HG03095 (cell line): ENCODE measurements at regions not wholly inside any gene's neighbourhood (a gene's known extent, or its start where the extent isn't known, plus 50 kb on each side); places are given as distances from the start of the nearest gene placed in this dataset.
"Not testable (repeated sequence)": the region's sequence is repeated elsewhere in the genome, so short reads cannot be mapped to it uniquely, and the experiment has no call there.

Experiments used
- ATAC-seq: cut with Tn5 transposase; IDR thresholded peaks from one replicate; pipeline ENCODE4 v1.9.1; 2021; ENCODE audit warnings: moderate library complexity; ENCODE audit not compliant: unreplicated experiment

DNA sequence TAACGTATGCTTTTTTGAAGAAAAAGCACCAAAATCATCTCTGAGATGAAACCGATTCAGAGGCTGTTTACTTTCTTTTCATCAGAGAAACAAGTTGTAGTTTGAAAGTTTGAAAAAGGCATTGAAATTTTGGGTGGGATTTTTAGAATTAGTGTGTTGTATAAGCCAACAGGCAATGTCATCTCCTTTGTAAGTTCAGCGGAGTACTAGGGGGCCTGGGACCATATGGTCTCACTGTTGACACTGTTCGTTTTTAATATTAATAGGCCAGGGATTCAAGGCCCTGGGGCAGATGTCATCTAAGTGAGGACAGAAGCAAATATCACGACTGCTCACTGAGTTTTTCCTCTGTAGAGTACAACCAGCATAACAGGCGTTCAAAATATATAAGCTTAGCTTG lies 256.2 kb upstream of the RARB start:
- no peak for ATAC-seq

DNA sequence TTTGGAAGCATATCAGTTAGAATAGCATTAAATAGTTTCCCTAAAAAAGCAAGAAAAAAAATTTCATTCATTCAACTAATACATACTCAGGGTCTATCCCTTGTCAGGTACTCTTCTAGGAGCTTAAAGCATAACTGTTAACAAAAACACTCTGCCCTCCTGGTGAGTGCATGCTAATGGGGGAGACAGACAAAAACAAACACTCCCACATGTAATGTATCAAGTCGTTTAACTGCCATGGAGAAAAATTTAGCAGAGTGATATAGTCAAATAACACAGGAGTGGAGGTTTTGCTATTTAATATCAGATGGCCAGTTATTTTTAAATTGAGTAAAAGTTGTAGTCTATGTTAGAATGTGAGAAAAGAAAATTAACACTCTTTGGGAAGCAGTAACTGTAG lies 254.5 kb upstream of the RARB start:
- no peak for ATAC-seq

DNA sequence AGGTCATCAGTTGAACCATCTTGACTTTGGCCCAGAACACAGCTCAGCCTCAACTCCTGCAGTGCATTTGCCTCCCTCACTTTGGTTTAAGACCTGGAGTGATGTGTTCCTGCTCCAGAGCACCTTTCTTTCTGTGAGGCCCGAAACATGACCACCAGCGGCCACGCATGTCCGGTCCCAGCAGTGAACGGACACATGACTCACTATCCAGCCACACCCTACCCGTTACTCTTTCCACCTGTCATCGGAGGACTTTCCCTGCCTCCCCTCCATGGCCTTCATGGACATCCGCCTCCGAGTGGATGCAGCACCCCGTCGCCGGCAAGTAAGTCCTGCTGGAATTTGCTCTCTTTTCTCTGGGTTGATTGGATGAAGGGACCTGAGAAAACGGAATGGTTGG lies 253.8 kb upstream of the RARB start:
- ATAC-seq: no peak

DNA sequence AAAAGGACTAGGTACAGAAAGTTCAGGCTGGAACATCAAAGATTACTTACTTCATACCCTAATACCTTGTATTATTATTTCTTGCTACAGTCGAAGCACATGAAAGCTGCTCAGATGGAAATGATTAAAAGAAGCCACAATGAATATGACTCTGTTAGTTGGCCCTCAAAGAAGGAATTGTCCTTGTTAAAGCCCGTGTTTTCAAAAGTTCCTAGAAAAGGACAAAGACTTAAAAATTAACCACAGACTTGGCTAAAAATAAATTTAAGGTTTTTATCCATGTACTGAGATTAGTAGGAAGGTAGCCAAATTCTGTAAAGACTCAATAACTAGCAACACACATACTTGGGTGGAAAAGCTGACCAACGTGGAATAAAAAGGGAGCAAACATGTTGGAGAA lies 251.0 kb upstream of the RARB start:
- no peak for ATAC-seq

DNA sequence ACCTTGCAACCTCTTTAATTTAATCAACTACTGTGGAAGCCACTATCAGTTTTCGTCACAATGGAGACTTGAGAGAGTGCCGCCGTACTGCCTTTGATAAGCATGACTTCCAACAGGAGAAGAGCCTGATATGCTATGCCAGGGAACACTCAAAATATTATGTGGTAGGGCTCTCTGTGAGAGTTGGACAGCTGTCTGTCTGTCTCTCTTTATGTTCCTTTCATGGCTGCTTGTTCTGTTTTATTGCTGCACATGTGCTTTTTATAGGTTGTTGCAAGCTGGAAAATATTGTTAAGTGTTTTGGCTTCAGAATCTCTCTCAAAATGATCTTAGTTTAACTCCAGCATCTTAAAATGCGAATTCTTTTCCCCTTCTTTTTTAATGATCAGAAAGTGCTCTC lies 249.4 kb upstream of the RARB start:
- no peak for ATAC-seq

DNA sequence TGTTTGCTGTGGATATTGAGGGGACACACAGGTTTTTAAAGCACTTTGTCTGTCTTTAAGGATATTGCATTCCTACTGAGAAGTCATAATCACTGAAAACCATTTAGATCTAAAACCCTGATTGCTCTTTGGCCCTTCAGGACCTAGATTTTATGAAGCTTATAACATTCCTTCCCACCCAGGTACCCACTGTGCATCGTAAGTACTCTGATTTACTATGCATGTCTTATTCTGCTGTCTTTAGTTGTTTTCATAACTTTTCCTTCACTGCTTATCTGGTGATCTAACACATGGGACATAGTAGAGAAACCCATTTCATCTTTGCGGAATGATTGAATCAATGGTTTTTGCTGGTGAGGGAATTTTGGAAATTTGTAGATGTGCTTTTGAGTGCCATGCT lies 247.0 kb upstream of the RARB start:
- ATAC-seq: no peak

DNA sequence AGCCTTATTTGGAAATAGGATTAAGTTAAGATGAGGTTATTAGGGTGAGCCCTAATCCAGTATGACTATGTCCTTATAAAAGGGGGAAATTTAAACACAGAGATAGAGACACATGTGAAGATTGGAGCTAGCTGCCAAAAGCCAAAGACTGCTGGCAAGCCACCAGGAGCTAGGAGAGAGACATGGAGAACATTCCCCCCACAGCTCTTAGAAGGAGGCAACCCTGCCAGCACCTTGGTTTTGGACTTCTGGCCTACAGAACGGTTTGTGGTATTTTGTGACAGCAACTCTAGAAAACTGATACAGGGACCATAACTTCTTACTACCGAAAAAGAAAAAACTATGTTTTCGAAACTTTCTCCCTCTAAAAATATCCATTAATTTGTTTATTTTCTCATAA lies 245.3 kb upstream of the RARB start:
- ATAC-seq: no peak

DNA sequence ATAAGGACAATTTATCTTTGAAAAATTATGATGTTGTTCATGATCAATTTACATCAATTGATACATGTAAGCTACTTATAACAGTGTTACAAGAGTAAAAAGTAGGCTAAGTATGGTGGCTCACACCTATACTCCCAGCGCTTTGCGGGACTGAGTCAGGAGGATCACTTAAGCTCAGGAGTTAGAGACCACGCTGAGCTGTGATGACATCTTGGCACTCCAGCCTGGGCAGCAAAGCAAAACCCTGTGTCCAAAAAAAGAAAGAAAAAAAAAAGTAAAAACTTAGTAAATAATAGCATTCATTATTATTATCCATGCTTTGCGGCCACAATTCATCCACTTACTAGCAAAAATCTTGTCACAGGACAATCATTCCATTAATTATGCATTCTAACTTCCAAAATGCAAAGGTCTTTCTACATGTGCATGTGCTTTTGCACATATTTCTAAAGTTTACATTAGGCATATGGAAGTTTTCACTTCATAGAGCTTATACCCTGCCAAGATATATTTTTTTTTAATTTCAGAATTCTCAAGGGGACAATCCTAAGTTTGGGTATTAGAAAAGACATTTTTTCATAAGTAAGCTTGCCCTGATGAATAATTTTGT lies 243.3 kb upstream of the RARB start:
- ATAC-seq: no peak

DNA sequence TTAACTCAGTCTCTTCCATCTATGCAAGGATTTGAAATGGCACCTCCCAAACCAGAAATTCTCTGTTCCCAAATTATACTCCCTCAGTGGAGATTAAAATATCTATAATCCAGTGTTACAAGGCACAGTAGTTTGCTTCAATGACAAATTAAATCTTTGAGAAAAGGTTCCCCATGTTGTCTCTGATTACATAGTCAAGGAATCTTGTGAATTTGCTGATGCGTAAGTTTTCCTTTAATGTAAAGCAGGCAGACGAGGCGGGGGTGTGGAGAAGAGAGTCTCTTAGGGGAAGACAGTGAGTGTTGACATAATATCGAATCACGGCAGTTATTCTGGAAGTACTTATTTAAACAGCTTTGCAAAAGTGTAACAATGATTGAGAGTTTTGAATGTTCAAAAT lies 236.4 kb upstream of the RARB start:
- no peak for ATAC-seq

DNA sequence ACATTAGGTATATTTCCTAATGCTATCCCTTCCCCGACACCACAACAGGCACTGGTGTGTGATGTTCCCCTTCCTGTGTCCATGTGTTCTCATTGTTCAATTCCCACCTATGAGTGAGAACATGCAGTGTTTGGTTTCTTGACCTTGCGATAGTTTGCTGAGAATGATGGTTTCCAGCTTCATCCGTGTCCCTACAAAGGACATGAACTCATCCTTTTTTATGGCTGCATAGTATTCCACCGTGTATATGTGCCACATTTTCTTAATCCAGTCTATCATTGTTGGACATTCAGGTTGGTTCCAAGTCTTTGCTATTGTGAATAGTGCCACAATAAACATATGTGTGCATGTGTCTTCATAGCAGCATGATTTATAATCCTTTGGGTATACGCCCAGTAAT lies 228.5 kb upstream of the RARB start:
- not testable (repeated sequence) for ATAC-seq

DNA sequence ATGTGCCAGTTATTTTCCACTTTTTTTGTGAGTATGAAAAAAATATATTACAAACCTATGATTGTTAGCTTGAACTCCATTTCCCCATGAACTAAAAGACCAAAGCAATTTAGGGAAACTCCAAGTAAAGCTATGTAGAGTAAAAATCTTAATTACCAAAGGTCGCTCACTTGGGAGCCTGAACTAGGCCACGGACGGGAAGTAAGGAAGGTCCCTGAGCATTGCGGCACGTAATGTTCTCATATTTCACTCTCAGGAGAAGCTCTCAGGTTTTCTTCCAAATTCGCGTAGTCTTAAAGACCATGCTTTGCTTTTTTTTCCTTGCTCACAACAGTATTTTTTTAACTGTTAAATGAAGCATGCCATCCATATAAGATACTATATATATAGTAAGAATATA lies 215.3 kb upstream of the RARB start:
- no peak for ATAC-seq

DNA sequence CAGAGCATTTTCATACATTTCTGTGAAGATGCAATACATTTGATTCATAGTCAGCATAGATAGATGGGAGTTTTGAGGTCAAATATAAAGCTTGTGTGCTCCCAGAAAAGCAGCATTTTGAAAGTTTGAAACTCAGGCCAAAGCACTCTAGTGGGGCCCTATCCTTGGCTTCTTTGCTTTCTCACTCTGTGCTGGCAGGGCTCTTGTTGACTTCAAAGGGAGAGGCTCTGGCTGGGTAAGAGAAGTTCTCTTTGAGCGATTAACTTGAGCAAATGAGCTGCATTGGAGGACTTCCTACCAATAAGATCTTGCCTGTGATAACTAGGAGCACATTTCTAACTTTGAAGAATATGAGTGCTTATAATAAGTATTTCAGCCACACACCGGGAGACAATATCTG lies 214.0 kb upstream of the RARB start:
- ATAC-seq: no peak

DNA sequence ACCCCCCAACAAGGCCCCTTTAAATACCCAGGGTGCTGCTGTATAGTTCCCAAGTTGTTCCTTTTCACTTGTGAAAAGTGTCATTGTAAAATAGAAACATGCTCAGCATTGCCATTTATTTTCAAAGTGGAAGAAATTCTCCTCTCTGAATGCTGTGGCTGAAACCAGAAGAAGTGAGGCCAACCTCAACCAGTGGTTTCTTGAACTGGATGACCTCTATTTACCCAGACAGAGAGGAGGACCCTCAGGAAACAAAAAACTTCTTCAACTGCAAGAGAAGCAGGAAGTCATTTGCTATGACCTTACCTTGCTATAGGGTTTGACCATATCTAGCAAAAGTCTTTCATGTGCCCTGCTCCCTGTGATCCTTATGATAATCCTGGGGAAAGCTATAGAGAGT lies 209.7 kb upstream of the RARB start:
- ATAC-seq: no peak

DNA sequence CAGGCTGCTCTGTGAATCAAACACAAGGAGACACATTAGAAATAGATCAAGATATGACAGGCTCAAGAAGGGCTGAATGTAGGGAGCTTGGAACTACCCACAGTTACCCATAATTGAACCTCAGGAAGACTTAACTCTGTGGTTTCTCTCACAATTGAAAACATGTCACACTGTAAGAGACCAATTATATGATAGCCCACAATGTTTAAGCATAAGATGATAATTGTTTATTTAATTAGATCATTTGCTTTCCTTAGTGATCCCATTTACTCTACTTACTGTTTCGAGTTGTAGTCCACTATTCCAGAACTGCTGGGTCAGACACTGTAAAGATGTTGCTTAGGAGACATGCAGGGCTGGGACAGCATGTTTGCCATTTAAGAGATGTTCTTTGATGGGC lies 201.3 kb upstream of the RARB start:
- no peak for ATAC-seq

DNA sequence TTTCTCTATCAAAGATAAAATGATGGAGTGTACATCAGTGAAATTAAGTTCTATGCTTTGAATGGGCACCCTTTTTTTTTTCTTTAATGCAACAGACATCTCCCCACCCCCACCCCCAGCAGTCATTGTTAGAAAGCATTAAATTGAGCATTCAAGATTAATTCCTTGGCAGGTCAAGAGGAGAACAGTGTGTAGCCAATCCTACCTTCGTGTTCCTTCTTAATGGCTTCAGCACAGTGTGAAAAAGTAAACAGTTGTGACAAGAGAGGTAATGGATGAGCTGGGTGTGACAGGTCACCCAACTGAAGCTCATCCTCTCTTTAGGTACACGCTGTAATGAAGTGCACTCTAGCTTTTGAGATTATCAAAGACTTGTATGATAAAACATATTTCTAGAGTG lies 198.5 kb upstream of the RARB start:
- no peak for ATAC-seq

DNA sequence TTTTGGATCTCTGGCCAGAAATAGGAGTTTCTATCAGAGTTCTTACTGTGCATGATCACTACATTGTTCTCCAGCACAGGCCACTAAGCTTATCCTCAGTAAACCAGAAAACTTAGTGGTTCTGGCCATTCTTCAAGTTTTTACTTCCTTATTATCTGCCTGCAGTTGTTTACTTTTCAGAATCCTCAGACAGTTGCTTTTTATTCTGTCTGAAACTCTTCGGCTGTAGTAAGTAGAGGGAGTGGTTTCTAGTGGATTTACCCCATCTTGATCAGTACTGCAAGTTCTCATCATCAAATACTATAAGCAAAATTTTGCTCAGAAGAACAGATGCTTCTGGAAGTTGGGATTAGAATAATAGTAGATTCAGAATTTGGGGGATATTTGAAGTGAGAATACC lies 193.0 kb upstream of the RARB start:
- ATAC-seq: no peak

DNA sequence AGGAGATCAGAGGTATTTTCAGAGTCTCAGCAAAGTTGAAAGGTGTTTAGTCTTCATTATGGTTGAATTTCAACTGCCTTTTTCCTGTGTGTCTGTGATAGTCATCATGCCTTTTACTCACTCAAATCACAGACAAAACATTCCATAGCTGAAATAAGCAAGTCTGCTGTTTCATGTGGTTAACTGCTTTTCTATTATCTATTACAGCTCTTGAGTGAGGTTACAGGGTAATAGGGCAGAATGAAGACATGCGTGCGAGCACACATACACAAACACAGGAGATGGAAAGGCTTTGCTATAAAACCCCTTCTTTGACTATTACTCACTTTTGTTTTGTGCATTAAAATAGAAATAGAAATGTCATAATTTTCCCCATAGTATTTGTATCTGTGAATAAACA lies 192.6 kb upstream of the RARB start:
- no peak for ATAC-seq

DNA sequence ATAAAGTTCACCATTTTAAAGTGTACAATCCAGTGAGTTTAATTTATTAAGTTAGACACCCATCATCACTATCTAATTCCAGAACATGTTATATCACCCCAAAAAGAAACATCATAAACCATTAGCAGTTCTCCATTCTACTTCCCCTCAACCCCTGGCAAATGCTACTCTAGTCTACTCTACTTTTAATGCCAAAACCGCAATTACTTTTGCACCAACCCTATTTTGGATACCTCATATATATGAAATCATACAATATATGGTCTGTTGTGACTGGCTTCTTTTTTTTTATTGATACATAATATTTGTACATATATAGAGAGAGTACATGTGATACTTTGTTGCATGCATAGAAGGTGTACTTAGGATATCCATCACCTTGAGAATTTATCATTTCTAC lies 190.5 kb upstream of the RARB start:
- ATAC-seq: no peak

DNA sequence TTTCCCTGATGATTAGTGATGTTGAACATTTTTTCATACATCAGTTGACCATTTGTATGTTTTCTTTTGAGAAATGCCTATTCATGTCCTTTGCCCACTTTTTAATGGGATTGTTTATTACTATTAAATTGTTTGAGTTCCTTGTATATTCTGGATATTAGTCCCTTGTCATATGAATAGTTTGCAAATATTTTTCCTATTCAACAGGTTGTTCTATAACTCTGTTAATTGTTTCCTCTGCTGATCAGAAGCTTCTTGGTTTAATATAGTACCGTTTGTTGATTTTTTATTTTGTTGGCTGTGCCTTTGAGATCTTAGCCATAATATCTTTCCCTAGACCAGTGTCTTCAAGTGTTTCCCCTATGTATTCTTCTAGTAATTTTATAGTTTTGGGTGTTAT lies 189.0 kb upstream of the RARB start:
- no peak for ATAC-seq

DNA sequence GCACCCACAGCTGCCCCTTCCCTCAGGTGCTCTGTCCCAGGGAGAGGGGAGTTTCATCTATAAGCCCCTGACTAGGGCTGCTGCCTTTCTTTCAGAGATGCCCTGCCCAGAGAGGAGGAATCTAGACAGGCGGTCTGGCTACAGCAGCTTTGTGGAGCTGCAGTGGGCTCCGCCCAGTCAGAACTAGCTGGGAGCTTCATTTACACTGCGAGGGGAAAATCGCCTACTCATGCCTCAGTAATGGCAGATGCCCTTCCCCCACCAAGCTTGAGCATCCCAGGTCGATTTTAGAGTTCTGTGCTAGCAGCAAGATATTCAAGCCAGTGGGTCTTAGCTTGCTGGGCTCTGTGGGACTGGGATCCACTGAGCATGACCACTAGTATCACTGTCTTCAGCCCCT lies 181.2 kb upstream of the RARB start:
- ATAC-seq: no peak

DNA sequence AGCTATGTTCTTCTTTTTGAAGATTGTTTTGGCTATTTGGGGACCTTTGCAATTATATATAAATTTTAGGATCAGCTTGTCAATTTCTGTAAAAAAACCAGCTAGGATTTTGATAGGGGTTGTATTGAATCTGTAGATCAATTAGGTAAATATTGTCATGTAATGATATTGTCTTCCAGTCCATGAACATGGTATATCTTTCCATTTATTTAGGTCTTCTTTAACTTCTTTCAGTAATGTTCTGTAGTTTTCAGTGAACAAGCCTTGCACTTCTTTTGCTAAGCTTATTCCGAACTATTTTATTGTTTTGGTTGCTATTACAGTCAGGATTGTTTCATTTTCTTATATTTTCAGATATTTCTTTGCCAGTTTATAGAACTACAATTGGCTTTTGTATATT lies 175.8 kb upstream of the RARB start:
- ATAC-seq: no peak

DNA sequence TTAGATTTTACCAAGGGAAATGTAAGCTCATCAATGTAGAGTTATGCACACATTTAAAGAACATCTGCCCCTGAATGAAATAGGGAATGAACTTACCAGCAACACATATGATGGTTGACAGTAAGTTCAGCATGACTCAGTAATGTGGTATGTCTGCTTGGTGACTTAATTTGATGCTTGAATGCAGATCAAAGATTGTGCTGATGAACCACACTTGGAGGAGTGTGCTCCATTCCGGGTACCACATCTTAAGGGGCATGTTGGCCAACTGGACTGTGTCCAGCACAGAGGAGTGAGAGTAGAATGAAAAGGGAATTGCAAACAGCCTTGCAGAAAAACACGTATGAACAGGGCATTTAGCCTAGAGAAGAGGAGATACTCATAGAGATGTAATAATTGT lies 171.0 kb upstream of the RARB start:
- no peak for ATAC-seq

DNA sequence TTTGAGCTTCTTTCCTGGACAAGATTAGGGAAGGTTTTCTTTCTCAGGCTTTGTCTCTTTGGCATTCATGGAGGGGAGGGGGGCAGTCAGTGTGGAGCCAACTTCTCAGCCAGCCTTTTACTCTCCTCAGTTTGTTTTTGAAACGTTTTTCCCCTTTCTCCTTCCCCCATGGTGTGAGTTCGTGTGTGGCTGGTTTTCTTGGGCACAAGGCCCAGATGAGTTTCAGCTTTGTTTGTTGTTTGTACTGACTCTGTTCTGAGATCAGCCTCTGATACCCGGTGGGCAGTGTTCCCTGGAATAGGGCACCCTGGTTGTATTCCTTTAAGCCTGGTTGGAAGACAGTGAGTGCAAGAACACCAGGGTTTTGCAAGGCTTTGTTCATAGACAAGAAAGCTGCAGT lies 168.2 kb upstream of the RARB start:
- no peak for ATAC-seq

DNA sequence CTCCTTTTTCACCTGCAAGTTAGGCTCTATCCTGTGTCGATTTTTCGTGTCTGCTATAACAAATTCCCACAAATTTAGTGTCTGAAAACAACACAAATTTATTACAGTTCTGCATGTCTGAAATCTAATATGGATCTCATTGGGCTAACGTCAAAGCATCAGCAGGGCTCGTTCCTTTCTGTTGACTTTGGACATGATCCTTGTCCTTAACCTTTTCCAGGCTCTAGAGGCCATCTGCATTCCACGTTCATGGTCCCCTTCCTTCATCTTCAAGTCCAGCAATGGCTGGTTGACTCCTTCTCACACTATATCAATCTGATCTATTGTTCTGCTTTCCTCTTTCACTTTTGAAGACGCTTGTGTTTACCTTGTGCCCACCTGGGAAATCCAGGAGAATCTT lies 165.7 kb upstream of the RARB start:
- no peak for ATAC-seq
